GM21825 (cell line): ENCODE measurements at regions not wholly inside any gene's neighbourhood (a gene's known extent, or its start where the extent isn't known, plus 50 kb on each side); places are given as distances from the start of the nearest gene placed in this dataset.

Source experiments
- ATAC-seq: cut with Tn5 transposase; IDR thresholded peaks from one replicate; pipeline ENCODE4 v1.9.1; 2021; ENCODE audit warnings: mild to moderate bottlenecking, moderate library complexity; ENCODE audit not compliant: unreplicated experiment

- ATAC-seq: no peak
These were observed 931.1 kb upstream of the TENM3 start for GRCh38 chr4:181312066-181312465.

- no peak for ATAC-seq
These were observed 923.6 kb upstream of the TENM3 start for GRCh38 chr4:181319629-181320028.

- no peak for ATAC-seq
These were observed 920.1 kb upstream of the TENM3 start for GRCh38 chr4:181323061-181323460.

- no peak for ATAC-seq
These were observed 912.5 kb upstream of the TENM3 start for GRCh38 chr4:181330654-181331201.

- ATAC-seq: no peak
These were observed 912.0 kb upstream of the TENM3 start for GRCh38 chr4:181331214-181331613.

GRCh38 chr4:181345931-181346330, 897.3 kb upstream of the TENM3 start:
- no peak for ATAC-seq

GRCh38 chr4:181350615-181351415, 892.4 kb upstream of the TENM3 start:
- no peak for ATAC-seq

GRCh38 chr4:181364504-181364903, 878.7 kb upstream of the TENM3 start:
- ATAC-seq: no peak

GRCh38 chr4:181365671-181366070, 877.5 kb upstream of the TENM3 start:
- no peak for ATAC-seq

- ATAC-seq: no peak
These were observed 871.2 kb upstream of the TENM3 start for GRCh38 chr4:181372014-181372413.

- no peak for ATAC-seq
These were observed 867.1 kb upstream of the TENM3 start for GRCh38 chr4:181376058-181376457.

- ATAC-seq: no peak
These were observed 855.1 kb upstream of the TENM3 start for GRCh38 chr4:181388061-181388460.

- ATAC-seq: no peak
These were observed 826.2 kb upstream of the TENM3 start for GRCh38 chr4:181416966-181417365.

GRCh38 chr4:181418496-181418895, 824.7 kb upstream of the TENM3 start:
- no peak for ATAC-seq

GRCh38 chr4:181420950-181421349, 822.3 kb upstream of the TENM3 start:
- ATAC-seq: no peak

GRCh38 chr4:181424362-181425016, 818.7 kb upstream of the TENM3 start:
- ATAC-seq: no peak

GRCh38 chr4:181427076-181427475, 816.1 kb upstream of the TENM3 start:
- ATAC-seq: no peak

- no peak for ATAC-seq
These were observed 812.2 kb upstream of the TENM3 start for GRCh38 chr4:181431006-181431405.

- no peak for ATAC-seq
These were observed 811.5 kb upstream of the TENM3 start for GRCh38 chr4:181431661-181432060.

- no peak for ATAC-seq
These were observed 810.9 kb upstream of the TENM3 start for GRCh38 chr4:181432335-181432734.

GRCh38 chr4:181437895-181438294, 805.3 kb upstream of the TENM3 start:
- ATAC-seq: no peak

GRCh38 chr4:181438641-181439040, 804.6 kb upstream of the TENM3 start:
- no peak for ATAC-seq
